ENCODE measurements at regions not wholly inside any gene's neighbourhood (a gene's known extent, or its start where the extent isn't known, plus 50 kb on each side); places are given as distances from the start of the nearest gene placed in this dataset.

DNA sequence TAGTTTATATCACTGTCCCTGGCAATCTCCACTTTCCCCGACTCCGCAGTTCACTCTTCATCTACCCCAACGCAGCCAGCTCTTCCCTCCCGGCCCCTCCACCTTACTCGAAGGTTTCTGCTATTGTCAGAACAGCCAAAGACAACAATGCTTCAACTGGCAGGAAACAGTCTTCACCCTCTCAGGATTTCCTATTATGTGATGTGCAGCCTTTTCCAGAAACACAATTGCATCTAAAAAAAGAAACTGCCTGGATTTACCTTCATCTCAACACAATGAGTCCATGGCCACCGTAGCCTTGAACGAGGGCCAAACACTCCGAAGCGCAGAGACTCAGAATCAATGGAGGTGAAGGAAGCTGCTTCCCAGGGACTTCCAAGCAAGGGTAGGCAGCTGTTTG lies 182.1 kb upstream of the TSC22D2 start:
- Histone ChIP-seq H3K36me3 (replicated peaks; ENCODE audit: insufficient read depth, low read length) (no peaks in the 10 kb centered on the region), H3K27ac (ENCODE audit: low read length) (no peak overlapping the region), H3K27me3 (replicated peaks; ENCODE audit: insufficient read depth, low read length) (no peaks in the 10 kb centered on the region), H3K79me2 (ENCODE audit: low read length) (no peaks in the 10 kb centered on the region), H3K4me1 (ENCODE audit: low read length) (no peaks in the 10 kb centered on the region), H3F3A (ENCODE audit: insufficient read depth, low read length) (no peaks in the 10 kb centered on the region), H3K9ac (ENCODE audit: low read length) (no peak overlapping the region), H3K9me2 (replicated peaks; ENCODE audit: insufficient read depth, low read length) (no peaks in the 10 kb centered on the region), H3K4me3 (ENCODE audit: low read length) (no peak overlapping the region), H3K9me3 (replicated peaks; ENCODE audit: insufficient read depth, low read length) (no peaks in the 10 kb centered on the region), H3K4me2 (ENCODE audit: low read depth, low read length) (no peak overlapping the region), H4K20me1 (ENCODE audit: insufficient read depth, low read length) (no peaks in the 10 kb centered on the region), H2AFZ (ENCODE audit: low read length) (no peak overlapping the region)
- TF ChIP-seq EZH2 (optimal IDR thresholded peaks at IDR 0.05; ENCODE audit: low read depth, low read length) = no peak
- no peak for TF ChIP-seq EZH2phosphoT487 (IDR thresholded peaks at IDR 0.05; ENCODE audit: low read length)
- TF ChIP-seq CTCF (IDR thresholded peaks at IDR 0.05; ENCODE audit: low read length) = no peak
- DNase-seq = no peak

DNA sequence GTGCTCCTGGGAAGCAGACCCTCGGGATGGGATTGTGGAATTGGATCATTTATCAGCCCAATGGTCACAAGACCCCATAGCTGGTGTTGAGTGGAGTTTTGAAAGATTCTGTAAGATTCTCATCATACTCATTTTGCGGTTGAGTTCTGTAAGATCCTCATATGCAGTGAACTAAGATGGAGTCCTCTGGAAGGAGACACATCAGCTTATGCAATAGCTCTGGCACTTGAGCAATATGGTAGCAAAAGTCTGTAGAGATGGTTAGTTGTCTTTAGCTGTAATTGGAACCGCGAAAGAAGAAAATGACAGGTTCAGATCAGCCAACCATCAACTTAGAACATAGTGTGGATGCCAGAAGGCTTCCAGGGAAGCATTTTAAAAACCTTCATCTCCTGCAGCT lies 184.5 kb upstream of the TSC22D2 start:
- H2AFZ ChIP-seq (ENCODE audit: low read length) = no peak overlapping the region
- H4K20me1 ChIP-seq (ENCODE audit: insufficient read depth, low read length) = no peaks in the 10 kb centered on the region
- H3K36me3 ChIP-seq (replicated peaks; ENCODE audit: insufficient read depth, low read length) = no peaks in the 10 kb centered on the region
- no peak overlapping the region for H3K9ac ChIP-seq (ENCODE audit: low read length)
- no peaks in the 10 kb centered on the region for H3K9me3 ChIP-seq (replicated peaks; ENCODE audit: insufficient read depth, low read length)
- no peaks in the 10 kb centered on the region for H3F3A ChIP-seq (ENCODE audit: insufficient read depth, low read length)
- H3K27ac ChIP-seq (ENCODE audit: low read length) = no peak overlapping the region
- no peaks in the 10 kb centered on the region for H3K79me2 ChIP-seq (ENCODE audit: low read length)
- TF ChIP-seq EZH2 (optimal IDR thresholded peaks at IDR 0.05; ENCODE audit: low read depth, low read length) (no peak), CTCF (IDR thresholded peaks at IDR 0.05; ENCODE audit: low read length) (no peak), EZH2phosphoT487 (IDR thresholded peaks at IDR 0.05; ENCODE audit: low read length) (no peak)
- 0 out of 2 replicates have a peak, but pooled peaks cover 4% of the 10 kb centered on the region for H3K4me1 ChIP-seq (ENCODE audit: low read length)
- DNase-seq = no peak
- H3K9me2 ChIP-seq (replicated peaks; ENCODE audit: insufficient read depth, low read length) = no peaks in the 10 kb centered on the region
- no peak overlapping the region for H3K4me2 ChIP-seq (ENCODE audit: low read depth, low read length)
- no peak overlapping the region for H3K4me3 ChIP-seq (ENCODE audit: low read length)
- no peaks in the 10 kb centered on the region for H3K27me3 ChIP-seq (replicated peaks; ENCODE audit: insufficient read depth, low read length)

GRCh38 chr3:150222691-150223489 lies 185.2 kb upstream of the TSC22D2 start:
- H3K9ac ChIP-seq (ENCODE audit: low read length) = no peak overlapping the region
- no peaks in the 10 kb centered on the region for H3K27me3 ChIP-seq (replicated peaks; ENCODE audit: insufficient read depth, low read length)
- H4K20me1 ChIP-seq (ENCODE audit: insufficient read depth, low read length) = no peaks in the 10 kb centered on the region
- H3K9me3 ChIP-seq (replicated peaks; ENCODE audit: insufficient read depth, low read length) = no peaks in the 10 kb centered on the region
- no peaks in the 10 kb centered on the region for H3K79me2 ChIP-seq (ENCODE audit: low read length)
- no peaks in the 10 kb centered on the region for H3K9me2 ChIP-seq (replicated peaks; ENCODE audit: insufficient read depth, low read length)
- H3K4me2 ChIP-seq (ENCODE audit: low read depth, low read length) = no peak overlapping the region
- H3K36me3 ChIP-seq (replicated peaks; ENCODE audit: insufficient read depth, low read length) = no peaks in the 10 kb centered on the region
- H3F3A ChIP-seq (ENCODE audit: insufficient read depth, low read length) = no peaks in the 10 kb centered on the region
- no peak overlapping the region for H2AFZ ChIP-seq (ENCODE audit: low read length)
- H3K4me3 ChIP-seq (ENCODE audit: low read length) = no peak overlapping the region
- H3K27ac ChIP-seq (ENCODE audit: low read length) = no peak overlapping the region
- 0 out of 2 replicates have a peak, but pooled peaks cover 4% of the 10 kb centered on the region for H3K4me1 ChIP-seq (ENCODE audit: low read length)
- no peak for DNase-seq
- TF ChIP-seq CTCF (IDR thresholded peaks at IDR 0.05; ENCODE audit: low read length) = no peak
